Subcutaneous abdominal adipose tissue (tissue), 5 donors: ENCODE measurements at regions not wholly inside any gene's neighbourhood (a gene's known extent, or its start where the extent isn't known, plus 50 kb on each side); places are given as distances from the start of the nearest gene placed in this dataset.

Experiments used
- H3K27ac ChIP-seq: one replicate; pipeline ENCODE4 v1.7.0; 2013; ENCODE audit warnings: low read depth, mild to moderate bottlenecking, inconsistent platforms, low read length, moderate library complexity
- H3K27me3 ChIP-seq, 5 donors: one replicate each; pipeline ENCODE4 v1.7.0; 2013; ENCODE audit warnings: low read length in 5 of 5, inconsistent platforms in 1 of 5; ENCODE audit not compliant: control insufficient read depth in 5 of 5, insufficient read depth in 4 of 5
- H3K36me3 ChIP-seq, 5 donors: one replicate each; pipeline ENCODE4 v1.7.0; 2013; ENCODE audit warnings: low read length in 5 of 5; ENCODE audit not compliant: control insufficient read depth in 5 of 5, insufficient read depth in 5 of 5
- H3K4me1 ChIP-seq, 5 donors: one replicate each; pipeline ENCODE4 v1.7.0; 2013; ENCODE audit warnings: low read length in 5 of 5, mild to moderate bottlenecking in 3 of 5, moderate library complexity in 1 of 5; ENCODE audit not compliant: control insufficient read depth in 5 of 5, insufficient read depth in 5 of 5
- H3K4me3 ChIP-seq, 5 donors: one replicate each; pipeline ENCODE4 v1.7.0; 2013; ENCODE audit warnings: low read length in 5 of 5, low read depth in 1 of 5
- H3K9ac ChIP-seq, 5 donors: one replicate each; pipeline ENCODE4 v1.7.0; 2013; ENCODE audit warnings: low read length in 5 of 5, mild to moderate bottlenecking in 4 of 5, moderate library complexity in 3 of 5
- H3K9me3 ChIP-seq, 5 donors: one replicate each; pipeline ENCODE4 v1.7.0; 2013; ENCODE audit warnings: low read length in 5 of 5; ENCODE audit not compliant: control insufficient read depth in 5 of 5
- donor health status: healthy.
- donor health status: healthy.
- donor health status: healthy.
- donor health status: healthy.
- donor health status: healthy.

- H3K27ac ChIP-seq, result no peak overlapping the region
These were observed 110.7 kb downstream of the RAB18 start for GRCh38 chr10:27614776-27615175.

GRCh38 chr10:27618036-27618615, 114.0 kb downstream of the RAB18 start:
- Histone ChIP-seq H3K9ac (no peak overlapping the region), H3K27me3 (no peaks in the 10 kb centered on the region), H3K4me3 (no peak overlapping the region), H3K27ac (no peak overlapping the region), H3K4me1 (peaks cover 3 to 32% (median 20%) of the 10 kb centered on the region in 5 donors), H3K36me3 (no peaks in the 10 kb centered on the region), H3K9me3 (no peaks in the 10 kb centered on the region)

More at GRCh38 chr10:27614776-27615175, 110.7 kb downstream of the RAB18 start:
- no peak overlapping the region for H3K4me3 ChIP-seq
- H3K9me3 ChIP-seq, result no peaks in the 10 kb centered on the region
- peaks cover 0 to 16% (median 8%) of the 10 kb centered on the region in 5 donors for H3K4me1 ChIP-seq
- H3K27me3 ChIP-seq, result no peaks in the 10 kb centered on the region
- no peak overlapping the region for H3K9ac ChIP-seq
- H3K36me3 ChIP-seq, result no peaks in the 10 kb centered on the region

GRCh38 chr10:27618906-27619305, 114.8 kb downstream of the RAB18 start:
- Histone ChIP-seq H3K4me1 (peaks cover 3 to 32% (median 20%) of the 10 kb centered on the region in 5 donors), H3K27ac (no peak overlapping the region)

GRCh38 chr10:27619329-27619728, 115.2 kb downstream of the RAB18 start:
- no peaks in the 10 kb centered on the region for H3K27me3 ChIP-seq
- H3K4me3 ChIP-seq, result no peak overlapping the region
- peaks cover 3 to 32% (median 20%) of the 10 kb centered on the region in 5 donors for H3K4me1 ChIP-seq
- no peak overlapping the region for H3K9ac ChIP-seq
- H3K36me3 ChIP-seq, result no peaks in the 10 kb centered on the region
- no peak overlapping the region for H3K27ac ChIP-seq
- H3K9me3 ChIP-seq, result no peaks in the 10 kb centered on the region

More at GRCh38 chr10:27618906-27619305, 114.8 kb downstream of the RAB18 start:
- no peaks in the 10 kb centered on the region for H3K27me3 ChIP-seq
- H3K9ac ChIP-seq, result no peak overlapping the region
- H3K4me3 ChIP-seq, result no peak overlapping the region
- H3K9me3 ChIP-seq, result no peaks in the 10 kb centered on the region
- H3K36me3 ChIP-seq, result no peaks in the 10 kb centered on the region

GRCh38 chr10:27620430-27621397, 116.6 kb downstream of the RAB18 start:
- H3K27me3 ChIP-seq, result no peaks in the 10 kb centered on the region
- H3K36me3 ChIP-seq, result no peaks in the 10 kb centered on the region
- H3K9ac ChIP-seq, result no peak overlapping the region
- peak overlapping the region; percentile 65 for H3K27ac ChIP-seq
- H3K4me1 ChIP-seq, result peaks cover 3 to 36% (median 23%) of the 10 kb centered on the region in 5 donors
- H3K9me3 ChIP-seq, result no peaks in the 10 kb centered on the region
- peak overlapping the region in 1 of 5 donors; percentile 26 for H3K4me3 ChIP-seq

- peak overlapping the region; percentile 65 for H3K27ac ChIP-seq
- H3K4me3 ChIP-seq, result no peak overlapping the region
- H3K9me3 ChIP-seq, result no peaks in the 10 kb centered on the region
- no peaks in the 10 kb centered on the region for H3K36me3 ChIP-seq
- H3K9ac ChIP-seq, result no peak overlapping the region
- peaks cover 3 to 37% (median 24%) of the 10 kb centered on the region in 5 donors for H3K4me1 ChIP-seq
- no peaks in the 10 kb centered on the region for H3K27me3 ChIP-seq
These were observed 117.4 kb downstream of the RAB18 start for GRCh38 chr10:27621461-27621860.

GRCh38 chr10:27622596-27622995, 118.5 kb downstream of the RAB18 start:
- H3K4me1 ChIP-seq, result peaks cover 3 to 37% (median 27%) of the 10 kb centered on the region in 5 donors
- no peak overlapping the region for H3K9ac ChIP-seq
- H3K4me3 ChIP-seq, result no peak overlapping the region
- H3K27me3 ChIP-seq, result no peaks in the 10 kb centered on the region
- H3K36me3 ChIP-seq, result no peaks in the 10 kb centered on the region
- H3K9me3 ChIP-seq, result no peaks in the 10 kb centered on the region
- no peak overlapping the region for H3K27ac ChIP-seq
